Fibroblast of gingiva (primary cell): ENCODE measurements at regions not wholly inside any gene's neighbourhood (a gene's known extent, or its start where the extent isn't known, plus 50 kb on each side); places are given as distances from the start of the nearest gene placed in this dataset.

ENCODE experiments used
- DNase-seq: peaks from one replicate; pipeline ENCODE4 v3.0.0-alpha.2; 2011; ENCODE audit warnings: low read depth

GRCh38 chr10:10853954-10854353, 163.7 kb upstream of the CELF2 start:
- DNase-seq: no peak

DNA sequence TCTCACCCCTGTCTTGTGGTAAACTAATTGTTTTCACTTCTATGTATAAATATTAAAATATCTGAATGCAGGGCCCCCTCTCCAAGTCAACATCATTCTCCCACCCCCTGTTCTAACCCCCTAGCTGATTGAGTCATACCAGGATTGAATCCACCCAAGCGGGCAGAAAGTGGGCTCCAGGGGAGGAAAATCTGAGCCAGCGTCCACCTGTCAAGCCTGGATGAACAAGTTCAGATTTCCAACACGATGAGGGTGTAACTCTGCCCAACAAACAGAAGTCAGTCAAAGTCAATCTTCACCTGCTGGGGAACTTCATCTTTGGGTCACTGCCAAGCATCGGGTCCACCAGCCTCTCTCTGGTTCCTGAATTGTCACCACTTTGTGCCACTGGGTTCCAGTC, 162.9 kb upstream of the CELF2 start:
- no peak for DNase-seq

DNA sequence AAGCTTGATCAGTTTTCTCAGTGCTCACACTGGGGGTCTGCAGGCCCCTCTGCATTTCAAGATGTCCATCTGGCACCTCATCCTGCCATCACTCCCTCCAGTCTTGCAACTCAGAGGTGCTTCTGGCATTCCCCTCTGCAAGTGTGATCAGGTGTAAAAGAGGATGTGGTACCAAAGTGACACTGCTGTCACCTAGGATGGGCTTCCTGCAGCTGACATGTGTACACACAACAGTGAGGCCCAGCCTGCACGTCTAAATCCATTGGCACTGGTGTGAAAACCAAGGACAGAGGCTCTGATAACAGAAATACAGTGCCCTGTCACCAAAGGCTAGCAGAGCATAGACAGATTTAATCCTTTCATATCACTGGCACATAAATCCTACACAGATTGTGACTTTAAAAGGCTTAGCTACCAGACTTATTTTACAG, 162.5 kb upstream of the CELF2 start:
- no peak for DNase-seq

GRCh38 chr10:10860455-10860976, 157.2 kb upstream of the CELF2 start:
- DNase-seq: no peak

- peak; percentile 42 for DNase-seq
These were observed 152.4 kb upstream of the CELF2 start for GRCh38 chr10:10865303-10865702.

DNA sequence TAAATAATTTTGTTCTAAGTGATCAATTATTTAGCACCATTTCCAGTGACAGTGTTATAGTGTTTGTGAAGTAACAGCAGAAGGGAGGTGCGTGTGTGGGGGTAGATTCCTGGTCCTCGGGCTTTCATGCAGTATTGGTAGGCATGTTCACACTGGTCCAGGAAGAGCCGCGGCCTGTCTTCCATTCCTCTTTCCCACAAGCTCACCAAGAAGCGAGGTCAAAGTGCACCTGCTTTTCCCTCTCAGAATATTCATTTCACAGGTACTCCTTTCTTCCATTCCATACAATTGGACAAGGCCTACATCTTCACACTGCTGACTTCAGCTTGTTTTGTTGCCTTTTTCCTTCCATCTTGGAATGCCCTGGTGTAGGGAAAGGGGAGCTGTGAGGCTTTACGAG, 151.8 kb upstream of the CELF2 start:
- no peak for DNase-seq

DNA sequence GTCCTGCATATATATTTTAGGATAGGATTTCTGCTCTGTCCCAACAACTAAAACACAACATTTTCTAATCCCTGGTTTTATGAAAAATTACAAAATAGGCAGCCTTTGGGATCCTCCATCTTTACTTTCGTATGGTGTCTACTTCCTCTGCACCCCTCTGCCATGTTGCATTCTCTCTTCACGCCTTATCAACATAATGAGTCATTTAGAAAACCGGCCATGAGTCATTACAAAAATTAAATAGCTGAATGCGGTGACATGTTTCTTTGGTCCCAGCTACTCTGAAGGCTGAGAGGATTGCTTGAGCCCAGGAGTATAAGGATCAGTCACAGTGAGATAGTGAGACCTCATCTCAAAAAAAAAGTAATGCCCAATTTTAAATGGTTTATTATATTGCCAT, 148.1 kb upstream of the CELF2 start:
- no peak for DNase-seq

GRCh38 chr10:10870523-10871241, 147.0 kb upstream of the CELF2 start:
- peak; percentile 50 for DNase-seq

GRCh38 chr10:10871352-10871751, 146.3 kb upstream of the CELF2 start:
- no peak for DNase-seq

DNA sequence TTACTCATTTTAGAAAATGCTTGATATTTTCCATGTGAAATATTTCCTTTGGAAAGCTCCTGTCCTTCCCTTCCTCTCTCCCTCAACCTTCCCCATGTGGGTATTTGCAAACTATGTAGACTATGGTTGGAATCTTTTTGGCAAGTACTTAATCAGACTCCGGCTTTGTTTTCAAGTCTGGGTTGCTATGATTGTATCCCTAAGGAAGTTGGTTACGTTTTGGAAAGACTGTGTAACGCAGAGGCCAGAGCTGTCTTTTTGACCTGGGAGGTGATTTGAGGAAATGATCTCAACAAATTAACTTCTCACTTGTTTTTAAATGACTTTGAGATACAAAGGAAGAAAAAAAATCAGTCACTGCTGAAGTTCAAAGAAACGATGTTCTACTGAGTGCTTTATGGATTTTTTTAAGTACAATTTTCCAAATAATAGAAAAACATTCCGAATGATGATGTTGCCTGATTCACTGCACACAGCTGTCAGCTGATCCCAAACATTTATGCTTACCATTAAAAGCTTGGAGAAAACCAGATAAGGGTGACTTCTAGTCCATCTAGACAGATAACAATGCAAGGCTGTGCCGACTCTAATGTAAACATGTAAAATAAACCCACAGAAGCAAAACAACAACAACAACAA, 145.5 kb upstream of the CELF2 start:
- DNase-seq: peak; percentile 85

GRCh38 chr10:10872764-10873163, 144.9 kb upstream of the CELF2 start:
- DNase-seq: peak; percentile 87

- no peak for DNase-seq
These were observed 144.4 kb upstream of the CELF2 start for GRCh38 chr10:10873289-10873688.

GRCh38 chr10:10873915-10874314, 143.8 kb upstream of the CELF2 start:
- DNase-seq: no peak

GRCh38 chr10:10878963-10879362, 138.7 kb upstream of the CELF2 start:
- no peak for DNase-seq

DNA sequence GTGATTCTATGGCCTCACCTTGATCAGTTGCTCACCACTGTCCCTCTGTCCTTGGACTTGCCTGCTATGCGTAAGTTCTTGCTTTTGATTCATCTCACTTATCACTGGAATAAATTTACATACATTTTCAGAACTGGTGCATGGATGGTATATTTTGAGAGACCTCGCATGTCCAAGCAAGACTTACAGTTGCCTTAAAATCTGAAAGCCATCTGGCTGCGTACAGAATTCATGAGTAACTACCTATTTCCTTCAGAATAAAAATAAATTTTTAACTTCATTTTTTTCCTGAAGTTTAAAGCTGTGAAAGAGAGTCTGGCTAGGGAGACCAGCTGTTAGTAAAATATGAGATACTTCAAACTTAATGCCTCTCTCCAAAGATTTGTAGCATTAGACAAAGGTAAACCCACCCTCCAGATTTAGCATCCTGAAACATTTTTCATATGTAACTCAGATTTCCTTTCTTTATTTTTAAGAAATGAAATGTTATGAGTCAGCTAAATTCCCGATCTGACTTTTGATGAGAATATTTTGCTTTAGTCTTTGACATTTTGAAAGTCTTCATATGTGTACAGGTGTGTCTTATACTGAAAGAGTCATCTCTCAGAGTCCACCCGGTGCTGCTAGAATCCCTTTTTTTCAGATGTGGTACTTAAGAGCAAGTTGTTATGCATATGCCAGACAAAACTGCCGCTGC, 136.4 kb upstream of the CELF2 start:
- DNase-seq: no peak

GRCh38 chr10:10883737-10884136, 133.9 kb upstream of the CELF2 start:
- no peak for DNase-seq

DNA sequence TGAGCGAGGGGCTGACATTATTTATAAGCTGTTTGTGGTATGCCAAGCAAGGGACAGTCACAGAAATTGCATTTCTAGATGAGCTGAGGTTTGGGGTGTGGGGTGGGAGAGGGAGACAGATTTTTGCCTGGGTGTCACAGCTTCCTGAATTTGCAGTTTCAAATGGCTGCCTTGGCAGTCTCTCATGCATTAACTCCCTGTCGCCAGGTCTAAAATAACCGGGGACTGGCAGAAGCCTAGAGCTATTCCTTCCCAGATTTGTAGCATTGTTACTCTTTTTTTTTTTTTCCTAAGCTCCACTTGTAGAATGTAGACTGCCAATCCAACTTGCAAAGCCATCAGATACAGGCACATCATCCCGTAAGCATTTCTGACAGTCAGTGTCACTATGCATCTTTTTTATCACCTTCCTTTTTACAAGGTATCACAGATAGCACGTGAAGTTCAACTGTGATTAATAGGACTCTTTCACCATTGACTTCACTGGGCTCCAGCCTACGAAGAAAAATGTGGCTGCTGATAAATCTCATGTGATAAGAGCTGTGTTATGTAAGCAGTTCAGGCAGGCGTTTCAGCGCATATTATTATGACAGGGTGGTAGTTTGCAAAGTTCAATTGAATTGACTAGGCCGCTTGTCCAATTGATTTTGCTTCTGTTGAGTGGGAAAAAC, 130.7 kb upstream of the CELF2 start:
- DNase-seq: no peak

DNA sequence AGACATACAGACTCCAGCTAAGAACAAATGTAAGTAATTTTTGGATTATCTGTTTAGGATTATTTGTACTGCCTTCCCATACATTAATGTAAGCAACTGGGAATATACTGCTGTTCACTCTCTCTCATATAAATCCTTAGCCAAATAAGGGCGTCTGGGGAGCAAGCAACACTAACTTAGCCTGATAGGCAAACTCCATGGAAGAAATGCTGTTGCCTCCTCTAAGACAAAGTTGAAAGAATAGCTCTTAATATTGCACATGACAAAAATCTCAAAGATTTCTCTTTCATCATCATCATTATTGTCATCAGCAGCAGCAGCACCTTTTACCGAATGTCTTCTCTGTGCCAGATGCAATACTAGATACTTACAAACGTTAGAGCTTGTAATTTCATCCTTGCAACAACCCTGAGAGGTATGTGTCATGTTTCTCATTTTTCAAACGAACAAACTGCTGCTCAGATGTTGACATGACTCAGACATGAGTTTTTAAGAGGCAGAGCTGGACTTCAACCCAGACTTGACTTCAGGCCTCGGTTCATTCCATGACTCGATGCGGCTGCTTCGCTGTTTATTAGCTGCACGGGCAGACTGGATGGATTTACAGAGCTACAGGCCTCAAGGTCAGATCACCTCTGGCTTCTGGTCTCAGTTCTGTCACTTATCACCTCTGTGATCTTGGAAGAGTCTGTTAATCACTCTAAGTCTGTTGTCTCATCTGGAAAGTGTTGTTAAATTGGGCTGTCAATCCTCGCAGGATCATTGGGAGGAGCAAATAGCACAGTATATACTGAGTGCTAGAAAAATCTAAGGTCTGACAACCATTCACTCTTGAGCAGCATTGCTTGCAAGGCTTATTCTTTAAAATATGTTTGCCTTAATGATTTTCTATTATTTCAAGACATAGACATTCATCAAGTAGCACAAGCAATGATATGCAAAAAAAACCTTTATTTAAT, 126.3 kb upstream of the CELF2 start:
- DNase-seq: peak; percentile 91

DNA sequence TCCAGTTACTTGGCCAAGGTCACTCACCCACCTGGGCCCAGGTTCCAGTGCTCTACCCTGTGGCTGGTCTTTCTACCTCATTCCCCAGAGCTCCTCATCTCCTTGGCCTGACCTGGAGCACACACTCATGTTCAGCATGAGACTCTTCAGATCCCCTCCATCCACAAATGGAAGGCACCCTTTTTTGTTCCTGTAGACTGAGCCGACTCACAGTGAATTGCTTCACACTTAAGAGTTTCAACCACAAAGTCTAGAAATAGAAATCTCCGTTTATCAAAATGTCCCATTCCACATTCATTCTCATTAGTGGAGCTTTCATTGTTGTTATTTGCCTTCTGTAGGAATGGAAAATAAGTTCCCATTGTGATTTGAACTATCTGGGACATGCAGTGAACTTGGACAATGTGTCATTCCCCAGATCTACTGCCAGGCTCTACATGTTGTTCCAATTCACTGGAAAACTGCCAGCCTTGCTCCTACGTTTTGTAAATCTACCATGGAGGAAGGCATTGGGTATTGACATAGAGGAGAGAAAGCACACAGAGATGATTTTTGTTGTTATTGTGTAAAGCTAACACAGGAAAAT, 125.3 kb upstream of the CELF2 start:
- peak; percentile 72 for DNase-seq

DNA sequence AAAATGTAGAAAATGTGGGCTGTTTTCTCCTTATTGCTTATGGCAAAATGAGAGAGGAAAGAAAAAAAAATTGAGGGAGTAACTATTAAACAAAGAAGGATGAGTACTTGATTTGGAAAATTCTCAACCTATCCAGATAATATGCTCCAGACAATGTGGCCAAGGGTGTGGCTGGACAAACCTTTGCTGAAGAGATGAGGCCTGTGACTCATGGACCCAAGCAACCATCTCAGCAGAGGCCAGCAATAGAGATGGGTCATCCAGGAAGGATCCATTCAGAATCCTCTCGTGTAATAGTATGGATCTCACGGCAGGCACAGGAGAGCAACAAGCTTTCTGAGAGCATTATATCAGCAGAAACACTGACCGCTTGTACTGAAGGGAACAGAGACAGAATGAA, 120.3 kb upstream of the CELF2 start:
- no peak for DNase-seq

- DNase-seq: no peak
These were observed 115.8 kb upstream of the CELF2 start for GRCh38 chr10:10901906-10902305.
